Fibroblast of pulmonary artery (primary cell): ENCODE measurements at regions not wholly inside any gene's neighbourhood (a gene's known extent, or its start where the extent isn't known, plus 50 kb on each side); places are given as distances from the start of the nearest gene placed in this dataset.
"Not testable (repeated sequence)": the region's sequence is repeated elsewhere in the genome, so short reads cannot be mapped to it uniquely, and the experiment has no call there.

Source experiments
- DNase-seq: peaks from one replicate; pipeline ENCODE4 v3.0.0-alpha.2; 2010; ENCODE audit warnings: low read depth
- H3K4me3 ChIP-seq: replicated peaks from 2 replicates; pipeline ENCODE4 v1.5.1; 2011; ENCODE audit warnings: low read depth, mild to moderate bottlenecking, control low read depth, low read length, moderate library complexity
- CTCF ChIP-seq: IDR thresholded peaks from 2 replicates; pipeline ENCODE4 v1.5.1; 2011; ENCODE audit warnings: mild to moderate bottlenecking, control low read depth, low read length, inconsistent platforms; ENCODE audit errors: missing control alignments

GRCh38 chr13:94854688-94855087 lies 142.3 kb upstream of the SOX21 start:
- no peak for TF ChIP-seq CTCF
- no peak for DNase-seq

GRCh38 chr13:94851576-94851975 lies 139.2 kb upstream of the SOX21 start:
- TF ChIP-seq CTCF: no peak

More at GRCh38 chr13:94854688-94855087, 142.3 kb upstream of the SOX21 start:
- no peak overlapping the region for H3K4me3 ChIP-seq

GRCh38 chr13:94849254-94849653 lies 136.9 kb upstream of the SOX21 start:
- H3K4me3 ChIP-seq: no peak overlapping the region
- no peak for TF ChIP-seq CTCF
- no peak for DNase-seq

More at GRCh38 chr13:94851576-94851975, 139.2 kb upstream of the SOX21 start:
- H3K4me3 ChIP-seq: no peak overlapping the region
- no peak for DNase-seq

- DNase-seq: no peak
- H3K4me3 ChIP-seq: no peak overlapping the region
- no peak for TF ChIP-seq CTCF
Measured at GRCh38 chr13:94842901-94843300, 130.6 kb upstream of the SOX21 start.

- DNase-seq, H3K4me3 ChIP-seq: not testable (repeated sequence)
Measured at GRCh38 chr13:94837056-94837455, 124.7 kb upstream of the SOX21 start.

GRCh38 chr13:94829837-94830365 lies 117.6 kb upstream of the SOX21 start:
- TF ChIP-seq CTCF: no peak
- DNase-seq: no peak
- no peak overlapping the region for H3K4me3 ChIP-seq

GRCh38 chr13:94829185-94829836 lies 117.0 kb upstream of the SOX21 start:
- no peak for DNase-seq
- no peak overlapping the region for H3K4me3 ChIP-seq
- TF ChIP-seq CTCF: no peak
